Neural crest cell (in vitro differentiated cells): ENCODE measurements at regions not wholly inside any gene's neighbourhood (a gene's known extent, or its start where the extent isn't known, plus 50 kb on each side); places are given as distances from the start of the nearest gene placed in this dataset.
"Not testable (repeated sequence)": the region's sequence is repeated elsewhere in the genome, so short reads cannot be mapped to it uniquely, and the experiment has no call there.

Source experiments
- DNase-seq: peaks from one replicate; pipeline ENCODE4 v3.0.0; 2021; ENCODE audit warnings: low read depth, mixed read lengths, low spot score
- H3K27ac Mint-ChIP-seq: one replicate; pipeline ENCODE4 v1.8.0; 2021; ENCODE audit warnings: mild to moderate bottlenecking, mixed read lengths; ENCODE audit not compliant: unreplicated experiment
- H3K27me3 Mint-ChIP-seq: 2 replicates; pipeline ENCODE4 v1.8.0; 2021; ENCODE audit warnings: low read depth, mild to moderate bottlenecking, mixed read lengths
- H3K36me3 Mint-ChIP-seq: 2 replicates; pipeline ENCODE4 v1.8.0; 2021; ENCODE audit warnings: low read depth, mild to moderate bottlenecking, mixed read lengths
- H3K4me1 Mint-ChIP-seq: 2 replicates; pipeline ENCODE4 v1.8.0; 2021; ENCODE audit warnings: mixed read lengths
- H3K4me3 Mint-ChIP-seq: one replicate; pipeline ENCODE4 v1.8.0; 2021; ENCODE audit warnings: mild to moderate bottlenecking, mixed read lengths
- H3K9me3 Mint-ChIP-seq: 2 replicates; pipeline ENCODE4 v1.8.0; 2021; ENCODE audit warnings: mixed read lengths
- CTCF ChIP-seq: fragments of 200-600 bp; sonication (generic); conservative IDR thresholded peaks from 2 replicates; pipeline ENCODE4 v1.5.0; 2021; ENCODE audit warnings: antibody characterized with exemption, mild to moderate bottlenecking

DNA sequence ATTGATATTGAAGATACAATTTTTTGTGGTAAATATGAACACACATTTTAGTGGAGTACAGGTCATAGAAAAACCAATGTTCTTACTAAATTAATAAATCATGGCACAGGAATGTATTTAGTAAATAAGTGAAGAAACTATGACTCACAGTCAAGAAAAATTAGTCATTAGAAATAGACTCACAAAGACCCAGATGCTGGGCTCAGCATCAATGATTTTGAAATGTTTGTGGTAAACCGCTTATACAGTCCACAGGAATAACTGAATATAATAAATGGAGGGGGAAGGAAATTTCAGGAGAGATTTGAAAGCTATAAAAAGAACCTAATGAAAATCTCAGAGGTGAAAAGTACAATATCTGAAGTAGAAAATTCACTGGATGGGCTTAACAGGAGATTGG is 138.3 kb upstream of the ADCY1 start:
- Mint-ChIP-seq H3K9me3 (no peaks in the 10 kb centered on the region), H3K27ac (no peak overlapping the region), H3K4me1 (no peaks in the 10 kb centered on the region), H3K27me3 (peaks cover 13% of the 10 kb centered on the region), H3K4me3 (no peak overlapping the region), H3K36me3 (no peaks in the 10 kb centered on the region)
- no peak for TF ChIP-seq CTCF
- no peak for DNase-seq

DNA sequence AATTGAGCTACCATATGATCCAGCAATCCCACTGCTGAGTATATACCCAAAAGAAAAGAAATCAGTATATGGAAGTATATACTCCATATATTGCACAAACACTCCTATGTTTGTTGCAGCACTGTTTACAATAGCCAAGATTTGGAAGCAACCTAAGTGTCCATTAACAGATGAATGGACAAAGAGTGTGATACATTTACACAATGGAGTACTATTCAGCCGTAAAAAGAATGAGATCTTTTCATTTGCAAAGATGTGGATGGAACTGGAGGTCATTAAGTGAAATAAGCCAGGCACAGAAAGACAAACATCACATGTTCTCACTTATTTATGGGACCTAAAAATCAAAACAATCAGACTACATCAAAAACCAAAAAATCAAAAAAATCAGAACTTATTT is 133.4 kb upstream of the ADCY1 start:
- H3K27ac Mint-ChIP-seq, H3K4me1 Mint-ChIP-seq, H3K36me3 Mint-ChIP-seq, H3K27me3 Mint-ChIP-seq, DNase-seq, H3K4me3 Mint-ChIP-seq, H3K9me3 Mint-ChIP-seq: not testable (repeated sequence)

GRCh38 chr7:45443263-45443662 is 130.9 kb upstream of the ADCY1 start:
- Mint-ChIP-seq H3K4me3 (no peak overlapping the region), H3K27ac (no peak overlapping the region), H3K4me1 (no peaks in the 10 kb centered on the region), H3K27me3 (peaks cover 6% of the 10 kb centered on the region), H3K9me3 (peaks cover 3% of the 10 kb centered on the region), H3K36me3 (no peaks in the 10 kb centered on the region)
- no peak for DNase-seq
- TF ChIP-seq CTCF, result no peak

DNA sequence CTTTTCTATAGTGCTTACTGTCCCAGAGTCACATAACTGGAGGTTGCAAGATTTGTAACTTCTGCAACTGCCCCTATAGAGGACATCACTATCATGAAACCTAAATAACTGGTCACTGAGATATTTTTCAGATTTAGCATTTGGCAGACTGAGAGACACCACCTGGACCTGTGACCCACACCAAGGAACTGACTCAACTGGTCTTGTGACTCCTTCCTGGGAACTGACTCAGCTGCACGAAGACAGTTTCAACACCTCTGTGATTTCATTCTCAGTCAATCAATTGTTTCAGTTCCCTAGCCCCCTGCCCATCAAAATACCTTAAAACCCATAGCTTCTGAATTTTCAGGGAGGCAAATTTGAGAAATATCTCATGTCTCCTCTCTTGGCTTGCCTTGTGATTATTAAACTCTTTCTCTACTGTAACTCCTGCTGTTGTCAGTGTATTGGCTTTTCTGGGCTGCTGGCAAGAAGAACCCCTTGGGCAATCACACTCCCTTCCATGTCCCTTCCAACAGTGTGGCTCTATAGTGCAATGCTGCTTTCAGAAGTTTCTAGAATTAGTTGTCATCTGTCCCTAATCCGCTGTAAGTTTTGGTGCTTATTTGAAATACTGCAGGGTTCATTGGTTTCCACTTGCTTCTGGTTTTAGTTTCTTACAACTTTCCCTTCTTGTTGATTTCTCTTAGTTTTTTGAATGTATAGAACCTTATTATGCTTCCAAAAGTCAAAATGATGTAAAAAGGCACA is 127.8 kb upstream of the ADCY1 start:
- Mint-ChIP-seq H3K36me3 (no peaks in the 10 kb centered on the region), H3K9me3 (peaks cover 3% of the 10 kb centered on the region), H3K4me1 (peaks cover 1% of the 10 kb centered on the region), H3K27ac (no peak overlapping the region), H3K4me3 (no peak overlapping the region), H3K27me3 (peaks cover 2% of the 10 kb centered on the region)
- no peak for TF ChIP-seq CTCF
- no peak for DNase-seq

DNA sequence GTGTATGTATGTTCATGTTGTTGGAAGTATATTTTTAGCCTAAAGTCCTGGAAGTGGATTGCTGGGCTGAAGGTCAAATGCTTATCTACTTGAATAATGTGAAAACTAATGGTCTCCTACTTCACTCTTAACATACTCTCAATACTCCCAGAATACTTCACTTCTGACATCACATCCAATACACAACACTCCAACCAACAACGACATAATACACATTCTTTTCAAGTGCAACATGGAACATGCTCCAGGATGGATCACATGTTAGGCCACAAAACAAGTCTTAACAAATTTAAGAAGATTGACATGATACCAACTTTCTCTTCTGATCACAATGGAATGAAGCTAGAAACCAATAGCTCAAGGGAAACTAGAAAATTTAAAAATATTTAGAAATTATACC is 126.9 kb upstream of the ADCY1 start:
- H3K4me1 Mint-ChIP-seq, result peaks cover 3% of the 10 kb centered on the region
- peaks cover 2% of the 10 kb centered on the region for H3K27me3 Mint-ChIP-seq
- no peaks in the 10 kb centered on the region for H3K36me3 Mint-ChIP-seq
- no peak for DNase-seq
- H3K4me3 Mint-ChIP-seq, result no peak overlapping the region
- TF ChIP-seq CTCF, result no peak
- H3K9me3 Mint-ChIP-seq, result peaks cover 3% of the 10 kb centered on the region
- no peak overlapping the region for H3K27ac Mint-ChIP-seq

DNA sequence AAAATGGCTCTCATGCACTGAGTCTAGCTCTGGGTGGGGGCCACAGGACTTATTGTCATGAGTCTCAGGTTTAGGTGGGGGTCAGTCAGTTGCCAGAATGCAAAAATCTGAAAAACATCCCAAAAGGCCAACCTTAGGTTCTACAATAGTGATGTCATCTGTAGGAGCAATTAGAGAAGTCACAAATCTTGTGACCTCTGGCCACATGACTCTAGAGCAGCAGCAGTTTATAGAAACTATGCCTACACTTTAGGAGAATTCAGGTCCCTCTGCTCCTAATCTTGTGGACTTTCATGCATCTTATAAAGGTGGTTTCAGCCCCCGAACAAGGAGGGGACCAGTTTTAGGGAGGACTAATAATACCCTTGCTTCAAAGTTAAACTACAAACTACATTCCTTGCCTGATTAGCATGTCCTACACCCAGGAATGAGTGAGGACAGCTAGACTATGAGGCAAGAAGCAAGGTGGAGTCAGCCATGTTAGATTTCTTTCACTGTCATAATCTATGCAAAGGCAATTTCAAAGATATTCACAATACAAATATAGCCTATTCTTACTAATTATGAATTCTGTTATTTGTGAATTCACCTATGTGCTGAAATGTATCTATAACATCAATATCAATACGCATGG is 123.5 kb upstream of the ADCY1 start:
- Mint-ChIP-seq H3K36me3 (no peaks in the 10 kb centered on the region), H3K9me3 (peaks cover 3% of the 10 kb centered on the region), H3K27me3 (peaks cover 2% of the 10 kb centered on the region), H3K27ac (no peak overlapping the region), H3K4me1 (peaks cover 3% of the 10 kb centered on the region), H3K4me3 (no peak overlapping the region)
- DNase-seq, result no peak
- TF ChIP-seq CTCF, result no peak
